ENCODE measurements at regions not wholly inside any gene's neighbourhood (a gene's known extent, or its start where the extent isn't known, plus 50 kb on each side); places are given as distances from the start of the nearest gene placed in this dataset.
A peak's percentile ranks its signal among the peaks of the same experiment; 100 is the strongest.

GRCh38 chr1:167158813-167159275, 61.8 kb upstream of the POU2F1 start:
- BruUV-seq (replicated peaks): no TSS peak
- DNase-seq (peak; percentile 37), ATAC-seq (peak; percentile 25; the same call in 1 of the 2 replicates)
- peak overlapping the region; percentile 17; the same call in 1 of the 2 replicates for H3K27ac ChIP-seq (ENCODE audit: low read length)
- H3K4me1 ChIP-seq (ENCODE audit: insufficient read depth, low read length): peaks cover 38% of the 10 kb centered on the region
- intact Hi-C loops (cut with micrococcal nuclease): no loop called here
- H4K20me1 ChIP-seq (ENCODE audit: low read length): no peaks in the 10 kb centered on the region
- no peaks in the 10 kb centered on the region for H3K27me3 ChIP-seq (ENCODE audit: low read length)
- no peak overlapping the region for H3K4me2 ChIP-seq (ENCODE audit: low read length)
- no peaks in the 10 kb centered on the region for H3K9me2 ChIP-seq (replicated peaks; ENCODE audit: low read length)
- H3K9me3 ChIP-seq (ENCODE audit: low read length): no peaks in the 10 kb centered on the region
- no peaks in the 10 kb centered on the region for H3K79me2 ChIP-seq (ENCODE audit: low read length)
- no peak for TF ChIP-seq CTCF (conservative IDR thresholded peaks at IDR 0.05; ENCODE audit: low read depth, low read length)
- no peak for TF ChIP-seq EZH2phosphoT487 (IDR thresholded peaks at IDR 0.05; ENCODE audit: borderline replicate concordance, low read length)
- no peak for TF ChIP-seq EZH2 (IDR thresholded peaks at IDR 0.05; ENCODE audit: low read length, unreplicated experiment)
- H3K9ac ChIP-seq (ENCODE audit: low read length): no peak overlapping the region
- no peaks in the 10 kb centered on the region for H3K36me3 ChIP-seq (ENCODE audit: low read depth, low read length)
- H2AFZ ChIP-seq (ENCODE audit: low read length): no peak overlapping the region
- H3F3A ChIP-seq (ENCODE audit: low read length, unreplicated experiment): no peaks in the 10 kb centered on the region
- H3K4me3 ChIP-seq (ENCODE audit: low read length): no peak overlapping the region
- POLR2A ChIA-PET (ENCODE audit: unreplicated experiment): no interaction called here
- CTCF ChIA-PET: no interaction called here

GRCh38 chr1:167159782-167160181, 60.9 kb upstream of the POU2F1 start:
- no TSS peak for BruUV-seq (replicated peaks)
- TF ChIP-seq CTCF (conservative IDR thresholded peaks at IDR 0.05; ENCODE audit: low read depth, low read length) (no peak), EZH2 (IDR thresholded peaks at IDR 0.05; ENCODE audit: low read length, unreplicated experiment) (no peak), EZH2phosphoT487 (IDR thresholded peaks at IDR 0.05; ENCODE audit: borderline replicate concordance, low read length) (no peak)
- ATAC-seq (no peak), DNase-seq (no peak)
- no peak overlapping the region for H3K4me3 ChIP-seq (ENCODE audit: low read length)
- no peak overlapping the region for H3K9ac ChIP-seq (ENCODE audit: low read length)
- H3K79me2 ChIP-seq (ENCODE audit: low read length): no peaks in the 10 kb centered on the region
- POLR2A ChIA-PET (ENCODE audit: unreplicated experiment): interaction anchor here (0.6 kb wide), 1 partner anchor 801 kb away, joined by 3 read pairs; no protein-coding TSS in a partner anchor
- H3K36me3 ChIP-seq (ENCODE audit: low read depth, low read length): no peaks in the 10 kb centered on the region
- H3K9me2 ChIP-seq (replicated peaks; ENCODE audit: low read length): no peaks in the 10 kb centered on the region
- no peaks in the 10 kb centered on the region for H4K20me1 ChIP-seq (ENCODE audit: low read length)
- no peak overlapping the region for H2AFZ ChIP-seq (ENCODE audit: low read length)
- intact Hi-C loops (cut with micrococcal nuclease): no loop called here
- H3K4me2 ChIP-seq (ENCODE audit: low read length): no peak overlapping the region
- no peaks in the 10 kb centered on the region for H3F3A ChIP-seq (ENCODE audit: low read length, unreplicated experiment)
- H3K27me3 ChIP-seq (ENCODE audit: low read length): no peaks in the 10 kb centered on the region
- CTCF ChIA-PET: no interaction called here
- H3K4me1 ChIP-seq (ENCODE audit: insufficient read depth, low read length): peaks cover 38% of the 10 kb centered on the region
- no peaks in the 10 kb centered on the region for H3K9me3 ChIP-seq (ENCODE audit: low read length)
- H3K27ac ChIP-seq (ENCODE audit: low read length): no peak overlapping the region

- Histone ChIP-seq H3K27me3 (ENCODE audit: low read length) (no peaks in the 10 kb centered on the region), H3K4me3 (ENCODE audit: low read length) (no peak overlapping the region), H3K9me2 (replicated peaks; ENCODE audit: low read length) (no peaks in the 10 kb centered on the region), H3K9me3 (ENCODE audit: low read length) (no peaks in the 10 kb centered on the region), H3K4me2 (ENCODE audit: low read length) (no peak overlapping the region), H3K79me2 (ENCODE audit: low read length) (no peaks in the 10 kb centered on the region), H3K4me1 (ENCODE audit: insufficient read depth, low read length) (peaks cover 38% of the 10 kb centered on the region), H2AFZ (ENCODE audit: low read length) (no peak overlapping the region), H3K27ac (ENCODE audit: low read length) (peak overlapping the region; percentile 37), H3K9ac (ENCODE audit: low read length) (no peak overlapping the region), H4K20me1 (ENCODE audit: low read length) (no peaks in the 10 kb centered on the region), H3K36me3 (ENCODE audit: low read depth, low read length) (no peaks in the 10 kb centered on the region), H3F3A (ENCODE audit: low read length, unreplicated experiment) (no peaks in the 10 kb centered on the region)
- ATAC-seq: peak; percentile 44
- ChIA-PET CTCF (interaction anchor here (0.5 kb wide), 1 partner anchor 59 kb away, joined by 6 read pairs; the partner anchor contains the start of gene POU2F1), POLR2A (ENCODE audit: unreplicated experiment) (no interaction called here)
- intact Hi-C loops (cut with micrococcal nuclease): no loop called here
- TF ChIP-seq EZH2phosphoT487 (IDR thresholded peaks at IDR 0.05; ENCODE audit: borderline replicate concordance, low read length) (no peak), CTCF (conservative IDR thresholded peaks at IDR 0.05; ENCODE audit: low read depth, low read length) (no peak), EZH2 (IDR thresholded peaks at IDR 0.05; ENCODE audit: low read length, unreplicated experiment) (no peak)
- no TSS peak for BruUV-seq (replicated peaks)
- DNase-seq: peak; percentile 89
These were observed 59.4 kb upstream of the POU2F1 start for GRCh38 chr1:167161242-167161641.
